ENCODE measurements at regions not wholly inside any gene's neighbourhood (a gene's known extent, or its start where the extent isn't known, plus 50 kb on each side); places are given as distances from the start of the nearest gene placed in this dataset.
A peak's percentile ranks its signal among the peaks of the same experiment; 100 is the strongest.
"Not testable (repeated sequence)": the region's sequence is repeated elsewhere in the genome, so short reads cannot be mapped to it uniquely, and the experiment has no call there.

DNA sequence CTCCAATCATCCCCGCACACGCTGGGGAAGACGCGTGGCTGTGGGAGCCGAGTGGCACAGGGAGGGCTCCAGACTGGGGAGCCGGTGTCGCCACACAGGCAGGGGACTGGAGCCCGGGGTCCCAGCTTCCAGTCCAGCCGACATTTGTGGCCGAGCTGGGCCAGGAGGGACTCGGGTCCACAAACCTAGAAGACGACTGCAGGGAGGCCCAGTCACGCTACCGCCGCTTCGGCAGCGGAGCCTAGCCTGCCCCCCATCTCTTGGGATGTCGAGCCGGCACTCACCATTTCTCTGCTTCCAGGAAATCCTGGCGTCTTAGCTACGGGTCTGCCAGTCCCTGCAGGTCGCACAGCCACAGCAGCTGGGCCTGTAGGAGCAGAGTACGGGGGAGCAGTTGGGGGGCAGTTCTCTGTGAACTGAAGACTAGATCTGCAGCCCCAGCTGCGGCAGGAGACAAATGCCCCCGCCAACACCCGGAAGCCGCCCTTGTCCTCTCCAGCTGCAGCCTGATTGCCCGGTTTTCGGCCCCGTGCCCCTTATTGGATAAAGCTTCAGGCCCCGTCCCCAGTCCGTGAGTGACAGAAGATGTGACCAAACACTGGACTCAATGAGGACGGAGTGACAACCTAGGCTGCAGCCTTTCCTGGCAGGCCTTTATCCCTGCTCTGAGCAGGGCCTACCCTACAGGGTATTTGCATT lies 270.7 kb downstream of the ZNF33B start:
- DNase-seq (ENCODE audit: low spot score) = peak; percentile 78

GRCh38 chr10:42351745-42352144 lies 286.6 kb downstream of the ZNF33B start:
- DNase-seq (ENCODE audit: low spot score) = no peak

DNA sequence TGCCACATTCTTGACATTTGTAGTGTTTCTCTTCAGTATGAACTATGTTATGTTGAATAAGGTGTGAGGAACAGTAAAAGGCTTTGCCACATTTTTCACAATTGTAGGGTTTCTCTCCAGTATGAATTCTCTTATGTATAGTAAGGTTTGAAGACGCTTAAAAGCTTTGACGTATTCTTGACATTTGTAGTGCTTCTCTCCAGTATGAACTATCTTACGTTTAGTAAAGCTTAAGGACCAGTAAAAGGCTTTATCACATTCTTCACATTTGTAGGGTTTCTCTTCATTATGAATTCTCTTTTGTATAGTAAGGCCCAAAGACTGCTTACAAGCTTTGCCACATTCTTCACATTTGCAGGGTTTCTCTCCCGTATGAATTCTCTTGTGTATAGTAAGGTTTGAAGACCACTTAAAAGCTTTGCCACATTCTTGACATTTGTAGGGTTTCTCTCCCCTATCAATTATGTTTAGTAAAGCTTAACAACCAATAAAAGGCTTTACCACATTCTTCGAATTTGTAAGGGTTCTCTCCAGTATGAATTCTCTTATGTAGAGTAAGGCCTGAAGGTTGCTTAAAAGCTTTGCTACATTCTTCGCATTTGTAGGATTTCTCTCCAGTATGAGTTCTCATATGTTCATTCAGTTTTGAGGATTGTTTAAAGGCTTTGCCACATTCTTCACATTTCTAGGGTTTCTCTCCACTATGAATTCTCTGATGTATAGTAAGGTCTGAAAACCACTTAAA lies 301.6 kb downstream of the ZNF33B start:
- not testable (repeated sequence) for DNase-seq (ENCODE audit: low spot score)

DNA sequence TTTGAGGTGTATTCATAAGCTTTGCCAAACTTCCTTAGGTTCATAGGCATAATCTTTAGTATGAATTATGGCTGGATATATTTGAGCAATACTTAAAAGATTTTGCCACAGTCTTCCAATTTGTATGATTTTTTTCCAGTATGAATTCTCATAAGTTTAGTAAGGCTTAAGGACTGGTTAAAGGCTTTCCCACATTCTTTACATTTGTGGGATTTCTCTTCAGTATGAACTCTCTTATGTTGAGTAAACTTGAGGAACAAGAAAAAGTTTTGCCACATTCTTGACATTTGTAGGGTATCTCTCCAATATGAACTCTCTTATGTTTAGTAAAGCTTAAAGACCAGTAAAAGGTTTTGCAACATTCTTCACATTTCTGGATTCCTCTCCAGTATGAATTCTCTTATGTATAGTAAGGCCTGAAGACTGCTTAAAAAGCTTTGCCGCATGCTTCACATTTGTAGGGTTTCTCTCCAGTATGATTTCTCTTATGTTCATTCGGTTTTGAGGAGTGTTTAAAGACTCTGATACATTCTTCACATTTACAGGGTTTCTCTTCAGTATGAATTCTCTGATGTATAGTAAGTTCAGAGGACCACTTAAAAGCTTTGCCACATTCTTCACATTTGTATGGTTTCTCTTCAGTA lies 302.6 kb downstream of the ZNF33B start:
- not testable (repeated sequence) for DNase-seq (ENCODE audit: low spot score)

DNA sequence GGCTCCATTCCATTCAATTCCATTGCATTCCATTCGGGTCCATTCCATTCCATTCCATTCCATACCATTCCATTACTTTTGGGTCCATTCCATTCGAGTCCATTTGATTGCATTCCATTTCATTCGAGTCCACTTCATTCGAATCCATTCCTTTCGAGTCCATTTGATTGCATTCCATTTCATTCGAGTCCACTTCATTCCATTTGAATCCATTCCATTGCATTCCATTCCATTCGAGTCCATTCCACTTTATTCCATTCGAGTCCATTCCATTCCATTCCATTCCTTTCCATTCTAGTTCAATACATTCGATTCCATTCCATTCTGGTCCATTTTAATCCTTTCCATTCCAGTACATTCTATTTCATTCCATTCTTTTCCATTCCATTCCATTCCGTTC lies 334.0 kb downstream of the ZNF33B start:
- DNase-seq (ENCODE audit: low spot score) = no peak

DNA sequence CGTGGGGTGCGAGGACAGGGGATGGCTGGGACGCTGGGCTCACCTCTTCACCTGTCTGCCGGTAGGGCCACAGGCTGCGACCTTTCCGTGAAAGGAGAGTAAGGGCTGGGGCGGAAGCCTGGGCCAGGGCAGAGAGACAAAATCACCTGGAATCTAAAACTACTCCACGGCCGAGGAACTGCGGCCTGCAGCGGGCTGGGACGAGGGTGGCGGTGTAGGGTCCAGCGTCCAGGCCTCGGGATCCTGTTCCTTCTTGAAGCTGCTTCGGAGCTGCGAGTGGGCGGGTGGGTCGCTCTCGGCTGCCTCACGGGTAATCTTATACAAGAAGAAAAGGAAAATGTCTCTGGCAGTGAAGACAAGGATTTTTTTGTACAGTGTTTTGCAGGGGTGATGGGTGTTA lies 356.5 kb downstream of the ZNF33B start:
- DNase-seq (ENCODE audit: low spot score) = not testable (repeated sequence)

DNA sequence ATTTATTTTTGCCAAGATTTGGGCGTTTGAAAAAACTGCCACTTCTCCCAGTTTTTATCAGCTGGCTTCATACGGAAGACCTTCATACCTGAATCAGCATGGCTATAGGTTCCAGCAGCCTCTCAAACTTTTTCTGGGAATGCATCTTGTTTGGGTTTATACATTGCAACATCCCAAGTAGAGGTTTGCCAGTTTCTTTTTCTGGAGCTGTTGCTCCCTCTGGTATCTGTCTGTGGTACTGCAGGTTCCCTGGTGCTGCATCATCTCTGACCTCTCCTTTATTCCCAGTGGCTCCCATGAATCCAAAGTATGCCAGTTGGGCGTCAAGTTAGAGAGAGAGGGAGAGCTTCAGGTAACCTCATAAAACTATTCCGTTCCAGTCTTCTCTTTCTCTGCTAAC lies 368.6 kb downstream of the ZNF33B start:
- not testable (repeated sequence) for DNase-seq (ENCODE audit: low spot score)

- DNase-seq (ENCODE audit: low spot score) = not testable (repeated sequence)
These were observed 375.1 kb downstream of the ZNF33B start for GRCh38 chr10:42263259-42263658.

DNA sequence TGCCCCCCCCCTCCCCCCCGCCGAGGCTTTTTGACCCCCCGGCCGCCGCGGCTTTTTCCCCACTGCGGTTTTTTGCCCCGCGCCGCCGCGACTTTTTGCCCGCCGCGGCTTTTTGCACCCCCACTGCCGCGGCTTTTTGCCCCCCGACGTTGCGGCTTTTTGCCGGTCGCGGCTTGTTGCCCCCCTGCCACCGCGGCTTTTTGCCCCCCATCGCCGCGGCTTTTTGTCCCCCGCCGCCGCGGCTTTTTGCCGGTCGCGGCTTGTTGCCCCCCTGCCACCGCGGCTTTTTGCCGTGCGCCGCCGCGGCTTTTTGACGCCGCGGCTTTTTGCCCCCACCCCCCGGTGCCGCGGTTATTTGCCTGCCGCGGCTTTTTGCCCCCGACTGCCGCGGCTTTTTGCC lies 395.4 kb downstream of the ZNF33B start:
- DNase-seq (ENCODE audit: low spot score) = not testable (repeated sequence)

DNA sequence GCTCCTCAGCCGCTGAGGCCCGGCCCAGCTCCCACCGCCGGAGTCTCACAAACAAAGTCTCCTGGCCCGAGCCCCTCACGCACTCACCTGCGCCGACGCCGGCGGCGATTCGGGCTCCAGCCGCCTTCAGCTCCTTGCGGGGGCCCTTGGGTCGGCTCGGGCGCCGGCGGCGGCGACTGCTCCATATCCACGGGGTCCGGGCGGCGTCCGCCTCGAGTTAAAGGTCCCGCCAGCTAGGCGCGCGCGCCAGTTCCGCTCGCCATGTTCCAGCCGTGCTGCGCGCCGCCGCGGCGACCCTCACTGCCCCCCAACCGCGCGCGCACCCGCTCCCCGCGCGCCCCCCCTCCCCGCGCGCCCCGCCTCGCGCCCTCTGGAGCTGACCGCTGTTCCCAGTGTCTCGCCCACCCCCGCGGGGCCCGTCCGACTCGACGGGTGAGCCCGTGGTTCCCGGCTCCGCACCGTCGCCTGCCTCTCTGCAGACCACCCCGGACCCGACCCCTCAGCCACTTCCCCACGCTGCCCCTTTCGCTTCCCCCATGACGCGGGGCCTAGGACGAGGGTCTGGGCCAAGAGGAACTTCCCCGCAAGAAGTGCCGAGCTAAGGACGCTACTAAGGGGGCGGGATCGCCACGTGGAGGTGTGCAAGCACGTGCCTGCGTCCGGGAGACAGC lies 396.1 kb downstream of the ZNF33B start:
- DNase-seq (ENCODE audit: low spot score) = peak; percentile 2

DNA sequence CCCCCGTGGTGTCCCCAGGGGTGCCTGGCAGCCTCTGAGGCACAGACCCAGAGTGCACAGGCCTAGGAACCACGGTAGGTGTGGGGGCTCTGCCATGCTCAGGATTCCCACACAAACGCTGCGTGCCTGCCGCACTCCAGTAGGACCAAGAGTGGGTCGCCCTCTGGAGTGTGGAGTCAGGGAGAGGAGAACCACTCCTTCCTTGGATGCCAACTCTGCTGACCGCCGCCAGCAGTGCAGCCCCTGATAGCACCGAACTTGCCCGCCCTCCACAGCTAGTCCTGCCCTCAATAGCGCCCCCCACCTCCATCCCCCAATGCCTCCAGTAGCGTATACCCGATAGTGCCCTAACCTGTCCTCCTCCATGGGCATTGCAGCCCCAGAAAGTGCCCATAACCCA lies 402.0 kb downstream of the ZNF33B start:
- DNase-seq (ENCODE audit: low spot score) = not testable (repeated sequence)

DNA sequence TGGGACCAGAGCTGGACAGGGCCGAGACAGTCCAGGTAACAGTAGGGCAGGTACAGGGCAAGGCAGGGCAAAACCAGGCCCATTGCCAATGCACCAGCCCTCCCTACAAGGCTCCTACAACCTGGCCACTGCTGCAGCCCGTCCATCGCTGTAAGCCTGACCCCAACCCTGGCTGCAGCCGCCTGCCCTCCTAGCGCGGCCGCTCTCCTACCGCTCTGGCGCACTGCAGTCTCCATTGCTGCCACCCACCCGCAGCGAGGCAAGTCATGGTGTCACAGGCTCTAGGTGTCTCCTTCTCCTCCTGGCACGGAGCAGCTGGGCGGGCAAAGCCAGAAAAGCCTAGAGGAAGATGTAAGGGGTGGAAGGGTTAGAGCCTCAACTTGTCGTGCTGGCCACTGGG lies 402.6 kb downstream of the ZNF33B start:
- not testable (repeated sequence) for DNase-seq (ENCODE audit: low spot score)

DNA sequence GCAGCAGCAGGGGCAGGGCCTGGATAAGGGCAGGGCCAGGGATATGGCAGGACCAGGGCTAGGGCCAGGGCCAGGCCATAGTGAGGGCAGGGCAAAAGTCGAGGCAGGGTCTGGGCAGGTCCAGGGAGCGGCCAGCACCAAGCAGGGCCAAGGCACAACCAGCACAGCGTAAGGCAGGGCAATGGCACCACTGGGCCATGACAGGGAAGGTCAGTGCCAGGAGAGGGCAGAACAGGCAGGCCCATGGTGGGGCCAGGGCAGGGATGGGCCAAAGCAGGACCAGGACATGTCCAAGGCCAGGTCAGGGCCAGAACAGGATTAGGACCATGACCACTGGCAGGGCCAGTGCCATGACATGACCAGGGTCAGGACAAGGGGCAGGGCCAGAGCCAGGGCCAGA lies 403.1 kb downstream of the ZNF33B start:
- not testable (repeated sequence) for DNase-seq (ENCODE audit: low spot score)

DNA sequence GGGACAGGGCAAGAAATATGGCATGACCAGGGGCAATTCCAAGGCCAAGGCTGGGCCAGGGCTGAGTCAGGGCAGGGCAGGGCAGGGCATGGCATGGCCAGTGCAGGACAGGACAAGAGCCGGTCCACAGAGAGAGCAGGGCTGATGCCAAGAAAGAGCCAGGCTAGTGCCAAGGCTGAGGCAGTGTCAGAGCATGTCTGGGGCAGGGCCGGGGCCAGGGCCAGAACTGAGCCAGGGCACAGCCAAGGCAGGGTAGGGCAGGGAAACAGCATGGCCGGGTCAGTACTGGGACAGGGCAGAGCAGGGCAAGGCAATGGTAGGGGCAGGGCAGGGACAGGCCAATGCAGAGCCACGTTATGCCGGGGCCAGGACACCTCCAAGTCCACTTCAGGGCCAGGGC lies 403.9 kb downstream of the ZNF33B start:
- not testable (repeated sequence) for DNase-seq (ENCODE audit: low spot score)

DNA sequence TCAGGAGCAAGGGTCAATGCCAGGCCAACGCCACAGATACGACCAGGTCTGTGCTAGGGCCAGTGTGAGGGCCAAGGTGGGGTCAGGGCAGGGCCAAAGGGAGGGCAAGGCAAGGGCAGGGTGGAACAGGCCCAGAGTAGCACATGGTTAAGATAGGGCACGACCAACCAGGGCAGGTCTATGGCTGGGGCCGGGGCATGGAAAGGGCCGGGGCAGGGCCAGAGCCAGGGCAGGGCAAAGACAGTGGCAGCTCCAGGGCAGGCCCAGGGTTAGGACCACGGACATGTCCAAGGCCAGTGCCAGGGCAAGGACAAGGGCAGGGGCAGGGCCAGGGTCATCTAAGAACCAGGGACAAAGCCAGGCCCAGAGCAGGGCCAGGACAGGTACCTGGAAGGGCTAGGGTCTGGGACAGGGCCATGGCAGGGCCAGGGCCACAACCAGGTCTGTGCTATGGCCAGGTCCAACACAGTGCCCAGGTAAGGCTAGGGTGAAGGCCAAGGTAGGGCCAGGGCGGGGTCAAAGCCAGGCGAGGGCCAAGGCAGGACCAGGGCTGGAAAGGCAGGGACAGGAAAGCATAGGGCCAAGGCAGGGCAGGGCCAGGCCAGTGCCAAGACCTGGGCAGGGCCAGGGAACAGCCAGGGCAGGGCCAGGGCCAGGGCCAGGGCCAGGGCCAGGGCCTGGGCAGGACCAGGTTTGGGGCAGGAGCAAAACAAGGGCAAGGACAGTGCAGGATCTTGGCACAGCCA lies 404.7 kb downstream of the ZNF33B start:
- not testable (repeated sequence) for DNase-seq (ENCODE audit: low spot score)

- not testable (repeated sequence) for DNase-seq (ENCODE audit: low spot score)
These were observed 405.4 kb downstream of the ZNF33B start for GRCh38 chr10:42232955-42233354.

GRCh38 chr10:42230812-42231211 lies 407.6 kb downstream of the ZNF33B start:
- DNase-seq (ENCODE audit: low spot score) = not testable (repeated sequence)

DNA sequence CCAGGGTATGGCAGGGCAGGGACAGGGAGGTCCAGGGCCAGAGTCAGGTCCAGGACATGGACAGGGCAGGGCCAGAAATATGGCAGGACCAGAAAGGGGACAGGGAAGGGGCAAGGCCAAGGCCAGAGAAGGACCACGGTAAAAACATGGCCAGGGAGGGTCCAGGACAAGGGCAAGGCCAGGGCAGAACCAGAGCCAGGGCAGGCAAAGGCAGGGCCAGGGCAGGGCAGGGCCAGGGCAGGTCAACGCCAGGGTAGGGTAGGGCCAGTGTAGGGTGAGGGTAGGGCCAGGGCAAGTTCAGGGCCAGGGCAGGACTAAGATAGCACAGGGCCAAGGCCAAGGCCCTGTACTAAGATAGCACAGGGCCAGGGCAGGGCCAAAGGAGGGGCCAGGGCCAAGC lies 408.3 kb downstream of the ZNF33B start:
- DNase-seq (ENCODE audit: low spot score) = not testable (repeated sequence)

DNA sequence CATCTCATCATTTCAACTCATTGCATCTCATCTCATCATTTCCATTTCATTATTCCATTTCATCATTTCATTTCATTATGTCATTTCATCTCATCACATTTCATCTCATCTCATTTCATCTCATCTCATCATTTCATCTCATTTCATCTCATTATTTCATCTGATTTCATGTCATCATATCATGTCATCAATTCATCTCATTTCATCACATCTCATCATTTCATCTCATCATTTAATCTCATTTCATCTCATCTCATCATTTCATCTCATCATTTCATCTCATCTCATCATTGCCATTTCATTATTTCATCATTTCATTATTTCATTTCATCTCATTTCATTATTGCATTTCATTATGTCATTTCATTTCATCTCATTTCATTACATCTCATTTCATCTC lies 410.5 kb downstream of the ZNF33B start:
- DNase-seq (ENCODE audit: low spot score) = not testable (repeated sequence)

- DNase-seq (ENCODE audit: low spot score) = not testable (repeated sequence)
These were observed 444.8 kb downstream of the ZNF33B start for GRCh38 chr10:42193588-42193987.

DNA sequence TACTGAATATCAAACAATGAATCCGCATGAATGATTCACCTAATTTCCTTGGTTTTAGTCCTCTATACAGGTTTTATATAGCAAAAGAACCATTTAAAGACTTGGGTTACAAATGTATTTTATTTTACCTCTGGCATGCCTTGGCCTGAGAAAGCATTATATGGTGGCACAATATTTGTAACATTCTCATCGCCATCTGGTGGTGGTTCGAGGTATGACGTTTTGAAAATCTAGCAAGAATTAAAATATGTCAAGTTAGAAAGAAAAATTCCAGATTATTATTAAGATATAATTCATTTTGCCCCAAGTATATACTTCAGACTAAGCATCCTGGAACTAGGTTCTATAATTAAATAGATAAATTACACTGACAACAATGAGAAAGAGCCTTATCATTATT lies 445.9 kb downstream of the ZNF33B start:
- not testable (repeated sequence) for DNase-seq (ENCODE audit: low spot score)
